Mammary epithelial cell (primary cell): ENCODE measurements at regions not wholly inside any gene's neighbourhood (a gene's known extent, or its start where the extent isn't known, plus 50 kb on each side); places are given as distances from the start of the nearest gene placed in this dataset.

Source experiments
- EZH2 ChIP-seq: IDR thresholded peaks from 2 replicates; pipeline ENCODE4 v1.6.1; 2012; ENCODE audit warnings: low read length, inconsistent platforms, borderline replicate concordance
- TF ChIP-seq, protein P1 (sequence below), 2 donors: IDR thresholded peaks in 1 of 2; conservative IDR thresholded peaks in 1 of 2; 2 replicates each; pipeline ENCODE4 v1.5.1; 2011 to 2012; ENCODE audit warnings: inconsistent platforms in 2 of 2, low read length in 2 of 2, mild to moderate bottlenecking in 2 of 2, control low read depth in 1 of 2, low read depth in 1 of 2; ENCODE audit not compliant: insufficient read depth in 1 of 2; ENCODE audit errors: extremely low read depth in 1 of 2

DNA sequence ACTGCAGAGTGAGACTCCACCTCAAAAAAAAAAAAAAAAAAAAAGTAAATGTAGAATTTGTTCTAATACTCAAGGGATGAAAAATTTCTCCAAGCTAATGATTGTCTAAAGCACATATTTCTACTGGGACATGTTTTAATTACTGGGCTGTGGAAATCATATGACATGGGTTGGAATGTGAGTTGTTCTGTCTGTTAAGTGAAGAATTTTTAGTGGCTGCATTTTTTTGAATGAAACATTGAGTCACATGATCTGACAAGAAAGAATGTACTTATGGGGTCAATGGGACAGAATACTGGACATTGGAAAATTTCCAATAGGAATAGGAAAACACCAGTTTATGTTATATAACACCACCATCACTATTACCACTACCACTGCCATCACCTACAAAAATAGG lies 123.8 kb upstream of the IVNS1ABP start:
- TF ChIP-seq, protein P1, sequence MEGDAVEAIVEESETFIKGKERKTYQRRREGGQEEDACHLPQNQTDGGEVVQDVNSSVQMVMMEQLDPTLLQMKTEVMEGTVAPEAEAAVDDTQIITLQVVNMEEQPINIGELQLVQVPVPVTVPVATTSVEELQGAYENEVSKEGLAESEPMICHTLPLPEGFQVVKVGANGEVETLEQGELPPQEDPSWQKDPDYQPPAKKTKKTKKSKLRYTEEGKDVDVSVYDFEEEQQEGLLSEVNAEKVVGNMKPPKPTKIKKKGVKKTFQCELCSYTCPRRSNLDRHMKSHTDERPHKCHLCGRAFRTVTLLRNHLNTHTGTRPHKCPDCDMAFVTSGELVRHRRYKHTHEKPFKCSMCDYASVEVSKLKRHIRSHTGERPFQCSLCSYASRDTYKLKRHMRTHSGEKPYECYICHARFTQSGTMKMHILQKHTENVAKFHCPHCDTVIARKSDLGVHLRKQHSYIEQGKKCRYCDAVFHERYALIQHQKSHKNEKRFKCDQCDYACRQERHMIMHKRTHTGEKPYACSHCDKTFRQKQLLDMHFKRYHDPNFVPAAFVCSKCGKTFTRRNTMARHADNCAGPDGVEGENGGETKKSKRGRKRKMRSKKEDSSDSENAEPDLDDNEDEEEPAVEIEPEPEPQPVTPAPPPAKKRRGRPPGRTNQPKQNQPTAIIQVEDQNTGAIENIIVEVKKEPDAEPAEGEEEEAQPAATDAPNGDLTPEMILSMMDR (conservative IDR thresholded peaks at IDR 0.05 in 1 of 2, IDR thresholded peaks at IDR 0.05 in 1 of 2; ENCODE audit: extremely low read depth in 1 of 2, insufficient read depth in 1 of 2, low read depth in 1 of 2, low read length in 2 of 2), result no peak
- no peak for TF ChIP-seq EZH2
